CD4-positive, CD25-positive, alpha-beta regulatory T cell (primary cell): ENCODE measurements at regions not wholly inside any gene's neighbourhood (a gene's known extent, or its start where the extent isn't known, plus 50 kb on each side); places are given as distances from the start of the nearest gene placed in this dataset.

Source experiments
- ATAC-seq, 2 donors: fragments of 150-1000 bp; cut with Tn5 transposase; one replicate each; pipeline ENCODE4 v1.10.0; 2021; ENCODE audit warnings: low read depth in 2 of 2, moderate number of reproducible peaks in 2 of 2, moderate library complexity in 1 of 2
- DNase-seq, 3 donors: peaks; one replicate each; pipeline versions ENCODE4 v3.0.0 to v3.0.0-alpha.2; 2012 to 2022; ENCODE audit warnings: mixed read lengths in 1 of 3
- H3K27ac ChIP-seq: one replicate; pipeline ENCODE4 v1.7.0; 2013; ENCODE audit warnings: mild to moderate bottlenecking, low read length; ENCODE audit not compliant: insufficient read depth, poor library complexity, severe bottlenecking
- H3K27me3 ChIP-seq: one replicate; pipeline ENCODE4 v1.7.0; 2013; ENCODE audit warnings: low read length; ENCODE audit not compliant: control insufficient read depth, insufficient read depth
- H3K36me3 ChIP-seq: one replicate; pipeline ENCODE4 v1.7.0; 2013; ENCODE audit warnings: mild to moderate bottlenecking, low read length, moderate library complexity; ENCODE audit not compliant: control insufficient read depth, insufficient read depth
- H3K4me1 ChIP-seq: 2 replicates; pipeline ENCODE4 v1.7.0; 2013; ENCODE audit warnings: mild to moderate bottlenecking, low read length; ENCODE audit not compliant: insufficient read depth, control insufficient read depth, poor library complexity, severe bottlenecking
- H3K4me3 ChIP-seq: one replicate; pipeline ENCODE4 v1.7.0; 2013; ENCODE audit warnings: low read depth, mild to moderate bottlenecking, low read length, moderate library complexity
- H3K9me3 ChIP-seq, 2 experiments: 1 replicate in 1 of 2; 2 replicates in 1 of 2; pipeline ENCODE4 v1.7.0; 2013; ENCODE audit warnings: low read length in 2 of 2, mild to moderate bottlenecking in 1 of 2, moderate library complexity in 1 of 2; ENCODE audit not compliant: control insufficient read depth in 2 of 2
- H3K27ac Mint-ChIP-seq, 3 donors: one replicate each; pipeline ENCODE4 v1.8.0; 2020 to 2022; ENCODE audit warnings: mild to moderate bottlenecking in 3 of 3, mixed read lengths in 3 of 3, moderate library complexity in 2 of 3
- H3K27me3 Mint-ChIP-seq: one replicate; pipeline ENCODE4 v1.8.0; 2022; ENCODE audit warnings: mild to moderate bottlenecking, mixed read lengths
- H3K36me3 Mint-ChIP-seq: one replicate; pipeline ENCODE4 v1.8.0; 2020; ENCODE audit warnings: mixed read lengths
- H3K4me1 Mint-ChIP-seq, 4 donors: one replicate each; pipeline ENCODE4 v1.8.0; 2020 to 2022; ENCODE audit warnings: mixed read lengths in 4 of 4, mild to moderate bottlenecking in 1 of 4
- H3K4me3 Mint-ChIP-seq, 4 donors: one replicate each; pipeline ENCODE4 v1.8.0; 2020 to 2022; ENCODE audit warnings: mild to moderate bottlenecking in 4 of 4, mixed read lengths in 4 of 4, moderate library complexity in 3 of 4
- H3K9me3 Mint-ChIP-seq, 7 donors: one replicate each; pipeline ENCODE4 v1.8.0; 2020 to 2022; ENCODE audit warnings: mixed read lengths in 7 of 7, mild to moderate bottlenecking in 3 of 7, moderate library complexity in 2 of 7

DNA sequence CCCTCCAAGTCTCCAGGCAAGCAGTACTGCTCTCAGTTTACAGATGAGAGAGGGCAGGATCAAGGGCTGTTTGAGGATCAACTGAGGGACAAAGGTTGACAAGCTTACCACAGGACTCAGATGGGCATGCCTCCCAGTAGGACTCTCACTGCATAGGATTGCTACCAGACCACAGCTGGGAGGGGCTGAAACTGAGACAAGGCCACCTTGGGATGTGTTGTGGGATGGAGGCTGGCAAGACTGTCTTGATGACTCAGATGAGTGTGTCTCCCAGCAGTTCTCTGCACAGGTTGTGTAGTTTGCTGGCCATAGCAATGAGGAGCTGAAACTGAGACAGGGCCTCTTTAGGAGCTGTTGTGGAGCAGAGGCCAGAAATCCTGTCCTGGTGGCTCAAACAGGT is 222.2 kb upstream of the IRX1 start:
- Mint-ChIP-seq H3K27ac (no peak overlapping the region), H3K9me3 (peaks cover 0 to 34% (median 10%) of the 10 kb centered on the region in 7 donors), H3K27me3 (no peaks in the 10 kb centered on the region), H3K36me3 (no peaks in the 10 kb centered on the region), H3K4me1 (no peaks in the 10 kb centered on the region), H3K4me3 (no peak overlapping the region)
- H3K9me3 ChIP-seq = peaks cover 3 to 26% of the 10 kb centered on the region in 2 experiments
- no peak overlapping the region for H3K27ac ChIP-seq
- H3K27me3 ChIP-seq = no peaks in the 10 kb centered on the region
- ATAC-seq = no peak
- H3K4me3 ChIP-seq = no peak overlapping the region
- H3K36me3 ChIP-seq = no peaks in the 10 kb centered on the region
- no peaks in the 10 kb centered on the region for H3K4me1 ChIP-seq
- DNase-seq = no peak

DNA sequence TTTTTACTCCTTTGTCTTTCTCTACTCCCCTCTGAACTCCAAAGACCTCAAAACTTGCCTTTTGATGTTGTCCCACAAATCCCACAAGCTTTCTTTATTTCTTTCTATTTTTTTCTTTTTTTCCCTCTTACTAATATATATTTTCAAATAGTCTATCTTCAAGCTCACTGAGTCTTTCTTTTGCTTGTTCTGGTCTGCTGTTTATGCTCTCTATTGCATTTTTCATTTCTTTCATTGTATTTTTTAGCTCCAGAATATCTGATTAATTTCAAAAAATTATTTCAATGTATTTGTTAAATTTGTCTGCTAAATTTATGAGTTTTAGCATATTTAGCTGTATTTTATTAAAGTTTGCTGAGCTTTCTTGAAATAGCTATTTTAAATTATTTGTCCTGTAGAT is 223.3 kb upstream of the IRX1 start:
- H3K27me3 ChIP-seq = no peaks in the 10 kb centered on the region
- no peak for ATAC-seq
- no peaks in the 10 kb centered on the region for H3K36me3 ChIP-seq
- Mint-ChIP-seq H3K4me3 (no peak overlapping the region), H3K27me3 (no peaks in the 10 kb centered on the region), H3K4me1 (no peaks in the 10 kb centered on the region), H3K36me3 (no peaks in the 10 kb centered on the region), H3K9me3 (peaks cover 6 to 34% (median 7%) of the 10 kb centered on the region in 7 donors), H3K27ac (no peak overlapping the region)
- DNase-seq = no peak
- no peak overlapping the region for H3K27ac ChIP-seq
- H3K9me3 ChIP-seq = peaks cover 3 to 26% of the 10 kb centered on the region in 2 experiments
- no peaks in the 10 kb centered on the region for H3K4me1 ChIP-seq
- no peak overlapping the region for H3K4me3 ChIP-seq

DNA sequence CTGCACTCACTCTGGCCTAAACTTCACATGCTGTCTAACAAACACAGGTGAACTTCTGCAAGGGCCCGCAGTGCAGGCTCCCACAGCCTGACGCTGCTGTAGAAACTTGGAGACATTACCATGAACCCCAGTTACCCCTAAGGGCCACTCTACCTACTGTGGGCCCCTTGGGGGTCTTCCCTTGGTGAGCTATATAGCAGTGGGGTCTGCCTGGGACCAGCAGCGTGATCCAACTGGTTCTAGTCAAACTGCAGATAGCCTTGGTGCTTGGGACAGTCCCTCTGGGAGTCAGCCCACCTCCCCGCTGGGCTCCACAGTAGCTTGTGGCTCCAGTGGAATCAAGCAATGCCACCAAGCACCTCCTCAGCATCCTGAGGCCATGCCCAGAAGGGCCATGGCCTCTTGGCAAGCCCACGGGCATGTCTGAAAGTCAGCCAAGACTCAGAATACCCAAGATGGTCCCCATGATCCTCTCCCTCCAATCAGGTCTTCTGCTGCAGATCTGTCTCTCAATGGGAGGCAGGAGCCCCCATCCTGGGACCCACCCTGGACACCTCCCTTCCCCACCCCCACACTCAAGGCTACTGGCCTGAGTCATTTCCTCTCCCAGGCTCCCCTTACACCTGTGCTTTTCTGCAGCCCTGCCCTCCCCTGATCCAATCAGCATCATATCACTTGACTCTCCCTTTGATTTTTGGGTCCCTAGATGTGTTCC is 230.0 kb upstream of the IRX1 start:
- DNase-seq = no peak
- H3K27me3 ChIP-seq = no peaks in the 10 kb centered on the region
- Mint-ChIP-seq H3K4me1 (peaks cover 0 to 2% (median 0%) of the 10 kb centered on the region in 4 donors), H3K36me3 (no peaks in the 10 kb centered on the region), H3K27ac (no peak overlapping the region), H3K4me3 (no peak overlapping the region), H3K9me3 (peaks cover under 1 to 13% (median 10%) of the 10 kb centered on the region in 7 donors), H3K27me3 (no peaks in the 10 kb centered on the region)
- no peaks in the 10 kb centered on the region for H3K4me1 ChIP-seq
- H3K27ac ChIP-seq = no peak overlapping the region
- H3K9me3 ChIP-seq = no peaks in the 10 kb centered on the region
- no peak overlapping the region for H3K4me3 ChIP-seq
- no peak for ATAC-seq
- H3K36me3 ChIP-seq = no peaks in the 10 kb centered on the region

DNA sequence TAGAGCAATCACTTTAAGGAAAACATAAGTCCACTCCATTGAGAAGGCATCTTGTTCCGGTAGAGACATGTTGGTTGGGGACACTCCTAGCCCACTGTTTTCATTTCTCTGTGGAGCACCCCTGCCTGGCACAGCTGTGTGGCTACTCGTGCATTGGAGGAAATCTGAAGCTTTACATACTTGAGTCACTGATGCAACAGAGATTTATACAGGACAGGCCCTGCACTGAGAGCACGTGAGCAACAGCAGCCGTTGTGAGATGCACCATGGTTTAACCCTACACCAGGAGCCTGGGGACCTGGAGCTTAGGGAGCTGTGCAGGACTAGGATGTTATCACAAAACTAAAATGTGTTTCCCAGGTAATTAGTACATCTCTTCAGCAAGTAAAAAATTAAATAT is 230.7 kb upstream of the IRX1 start:
- DNase-seq (no peak), ATAC-seq (no peak)
- Histone ChIP-seq H3K27ac (no peak overlapping the region), H3K27me3 (no peaks in the 10 kb centered on the region), H3K4me1 (no peaks in the 10 kb centered on the region), H3K36me3 (no peaks in the 10 kb centered on the region), H3K9me3 (no peaks in the 10 kb centered on the region), H3K4me3 (no peak overlapping the region)
- H3K27me3 Mint-ChIP-seq = no peaks in the 10 kb centered on the region
- H3K4me1 Mint-ChIP-seq = peaks cover 0 to 2% (median 0%) of the 10 kb centered on the region in 4 donors
- H3K4me3 Mint-ChIP-seq = no peak overlapping the region
- H3K36me3 Mint-ChIP-seq = no peaks in the 10 kb centered on the region
- H3K27ac Mint-ChIP-seq = no peak overlapping the region
- peaks cover 0 to 13% (median 6%) of the 10 kb centered on the region in 7 donors for H3K9me3 Mint-ChIP-seq

DNA sequence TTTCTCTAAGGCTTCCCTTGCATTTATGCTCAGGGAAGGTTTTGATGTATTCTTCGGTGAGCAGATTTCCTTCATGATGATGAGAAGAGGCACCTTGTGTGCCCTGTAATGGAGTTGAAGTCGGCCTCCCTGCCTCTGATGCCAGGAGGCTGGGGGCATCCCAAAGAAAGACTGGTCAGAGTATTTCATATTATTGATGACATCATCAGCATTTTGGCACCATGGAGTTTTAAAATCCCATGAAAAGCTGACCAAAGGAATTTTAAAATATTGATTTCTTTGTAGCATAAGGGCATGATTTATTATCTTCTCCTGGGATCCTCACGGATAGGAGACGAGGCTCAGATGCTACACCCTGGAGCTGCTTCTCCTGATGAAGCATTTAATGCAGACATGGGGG is 231.2 kb upstream of the IRX1 start:
- peaks cover 0 to 13% (median 6%) of the 10 kb centered on the region in 7 donors for H3K9me3 Mint-ChIP-seq

DNA sequence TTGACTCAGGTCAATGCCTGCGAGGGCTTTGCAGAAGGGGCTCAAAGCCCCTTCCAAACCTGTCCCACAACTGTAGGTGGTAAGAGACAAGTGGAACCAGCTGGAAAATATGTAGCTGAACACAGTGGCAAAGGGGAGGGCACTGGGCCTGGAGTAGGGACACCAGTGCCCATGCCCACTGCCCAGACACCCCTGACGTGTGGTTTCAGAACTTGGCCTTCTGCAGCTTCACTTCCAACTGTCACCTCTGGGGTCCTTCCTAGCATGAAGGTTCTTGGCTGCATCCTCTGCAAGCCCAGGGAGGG is 233.1 kb upstream of the IRX1 start:
- no peaks in the 10 kb centered on the region for H3K36me3 Mint-ChIP-seq
- H3K9me3 Mint-ChIP-seq = peaks cover 0 to 20% (median 5%) of the 10 kb centered on the region in 7 donors
- H3K27me3 Mint-ChIP-seq = no peaks in the 10 kb centered on the region
- Histone ChIP-seq H3K27me3 (no peaks in the 10 kb centered on the region), H3K27ac (no peak overlapping the region), H3K36me3 (no peaks in the 10 kb centered on the region), H3K4me1 (no peaks in the 10 kb centered on the region), H3K9me3 (no peaks in the 10 kb centered on the region), H3K4me3 (no peak overlapping the region)
- H3K4me1 Mint-ChIP-seq = peaks cover 0 to 2% (median 0%) of the 10 kb centered on the region in 4 donors
- H3K27ac Mint-ChIP-seq = no peak overlapping the region
- no peak for DNase-seq
- ATAC-seq = no peak
- no peak overlapping the region for H3K4me3 Mint-ChIP-seq

More for the DNA sequence above, 231.2 kb upstream of the IRX1 start:
- H3K36me3 ChIP-seq = no peaks in the 10 kb centered on the region
- Mint-ChIP-seq H3K4me3 (no peak overlapping the region), H3K4me1 (peaks cover 0 to 2% (median 0%) of the 10 kb centered on the region in 4 donors), H3K27me3 (no peaks in the 10 kb centered on the region), H3K36me3 (no peaks in the 10 kb centered on the region), H3K27ac (no peak overlapping the region)
- no peak for ATAC-seq
- no peaks in the 10 kb centered on the region for H3K27me3 ChIP-seq
- H3K9me3 ChIP-seq = no peaks in the 10 kb centered on the region
- no peak overlapping the region for H3K27ac ChIP-seq
- H3K4me1 ChIP-seq = no peaks in the 10 kb centered on the region
- no peak overlapping the region for H3K4me3 ChIP-seq
- DNase-seq = no peak

DNA sequence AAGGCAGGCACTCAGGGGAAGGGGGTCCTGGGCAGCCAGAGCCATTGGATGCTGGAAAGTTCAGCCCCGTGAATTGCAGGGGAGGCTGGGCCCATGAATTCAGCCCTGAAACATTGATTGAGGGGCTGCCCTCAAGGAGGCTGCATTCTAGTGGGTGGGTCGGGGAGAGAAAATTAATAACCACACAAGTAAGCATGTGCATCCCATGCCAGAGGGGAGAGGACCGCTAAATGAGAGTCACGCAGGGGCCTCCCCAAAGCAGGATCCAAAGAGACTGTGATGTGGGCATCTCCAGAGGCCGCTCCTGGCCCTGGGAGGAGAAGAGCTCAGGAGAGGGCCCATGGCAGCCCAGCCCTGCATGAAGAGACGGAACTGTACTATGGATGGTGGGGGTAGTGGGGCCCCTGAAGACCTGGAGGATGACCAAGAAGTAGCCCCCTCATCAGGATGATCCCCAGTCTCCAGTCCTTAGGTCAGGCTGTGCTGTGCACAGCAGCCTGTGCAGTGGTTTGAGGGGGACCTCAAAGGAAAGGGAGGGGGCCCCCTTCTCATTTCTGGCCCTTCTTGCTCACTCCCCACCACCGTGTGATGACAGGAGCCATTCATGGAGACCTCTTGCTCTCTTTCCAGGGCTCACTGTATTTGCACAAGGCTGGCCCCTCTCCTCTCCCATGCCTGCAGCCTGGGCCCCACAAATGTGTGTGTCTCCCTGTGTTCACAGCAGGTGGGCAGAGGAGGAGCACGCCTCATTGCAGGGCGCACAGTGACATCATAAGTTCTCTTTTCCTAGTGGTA is 233.6 kb upstream of the IRX1 start:
- H3K4me1 ChIP-seq = no peaks in the 10 kb centered on the region

More for the DNA sequence above, 233.6 kb upstream of the IRX1 start:
- H3K36me3 Mint-ChIP-seq = no peaks in the 10 kb centered on the region
- no peak overlapping the region for H3K27ac ChIP-seq
- ATAC-seq (no peak), DNase-seq (no peak)
- H3K9me3 Mint-ChIP-seq = peaks cover 0 to 20% (median 4%) of the 10 kb centered on the region in 7 donors
- no peak overlapping the region for H3K27ac Mint-ChIP-seq
- H3K4me3 ChIP-seq = no peak overlapping the region
- H3K27me3 ChIP-seq = no peaks in the 10 kb centered on the region
- H3K4me1 Mint-ChIP-seq = peaks cover 0 to 2% (median 0%) of the 10 kb centered on the region in 4 donors
- no peaks in the 10 kb centered on the region for H3K9me3 ChIP-seq
- H3K27me3 Mint-ChIP-seq = no peaks in the 10 kb centered on the region
- H3K4me3 Mint-ChIP-seq = no peak overlapping the region
- no peaks in the 10 kb centered on the region for H3K36me3 ChIP-seq
